WTC11 (cell line): ENCODE measurements at regions not wholly inside any gene's neighbourhood (a gene's known extent, or its start where the extent isn't known, plus 50 kb on each side); places are given as distances from the start of the nearest gene placed in this dataset.
A peak's percentile ranks its signal among the peaks of the same experiment; 100 is the strongest.

Experiments used
- ATAC-seq: fragments of 200-7000 bp; cut with Tn5 transposase; 2 replicates; pipeline ENCODE4 v1.10.0; 2021; ENCODE audit warnings: mild to moderate bottlenecking, moderate library complexity
- CTCF ChIA-PET: fragments of 300-600 bp; sonication (Branson Sonifier 250); formaldehyde crosslinking; loops from one replicate; lab custom pipeline; 2021; ENCODE audit warnings: antibody characterized with exemption; lab: Charles Lee
- POLR2A ChIA-PET: fragments of 350-600 bp; sonication (Branson Sonifier 250); formaldehyde crosslinking; loops from one replicate; lab custom pipeline; 2021; ENCODE audit warnings: antibody characterized with exemption; lab: Charles Lee
- DNase-seq: peaks from one replicate; pipeline ENCODE4 v3.0.0; 2021; ENCODE audit warnings: low spot score
- H3K27ac Mint-ChIP-seq: 2 replicates; pipeline ENCODE4 v1.8.0; 2021; ENCODE audit warnings: mixed read lengths
- H3K27me3 Mint-ChIP-seq: 2 replicates; pipeline ENCODE4 v1.8.0; 2021; ENCODE audit warnings: low read depth, mild to moderate bottlenecking, moderate library complexity, mixed read lengths
- H3K36me3 Mint-ChIP-seq: 2 replicates; pipeline ENCODE4 v1.8.0; 2021; ENCODE audit warnings: mixed read lengths
- H3K4me1 Mint-ChIP-seq: 2 replicates; pipeline ENCODE4 v1.8.0; 2022; ENCODE audit warnings: mixed read lengths
- H3K4me3 Mint-ChIP-seq: 2 replicates; pipeline ENCODE4 v1.8.0; 2021; ENCODE audit warnings: mild to moderate bottlenecking, moderate library complexity, mixed read lengths
- H3K9me3 Mint-ChIP-seq: 2 replicates; pipeline ENCODE4 v1.8.0; 2021; ENCODE audit warnings: mixed read lengths
- CBFB ChIP-seq: sonication (generic); formaldehyde crosslinking; IDR thresholded peaks from 2 replicates; pipeline ENCODE4 v1.8.1; 2022; ENCODE audit warnings: mild to moderate bottlenecking, low read depth, missing genetic modification reagents
- CREB1 ChIP-seq: sonication (generic); formaldehyde crosslinking; IDR thresholded peaks from 2 replicates; pipeline ENCODE4 v1.8.0; 2023; ENCODE audit warnings: mild to moderate bottlenecking, missing genetic modification reagents
- FOXJ3 ChIP-seq: sonication (generic); formaldehyde crosslinking; IDR thresholded peaks from 2 replicates; pipeline ENCODE4 v1.9.0; 2021; ENCODE audit warnings: missing genetic modification reagents, mild to moderate bottlenecking, borderline replicate concordance
- JUN ChIP-seq: sonication (generic); formaldehyde crosslinking; IDR thresholded peaks from 2 replicates; pipeline ENCODE4 v1.8.0; 2023; ENCODE audit warnings: mild to moderate bottlenecking, missing genetic modification reagents
- ZBTB21 ChIP-seq: sonication (generic); formaldehyde crosslinking; IDR thresholded peaks from 2 replicates; pipeline ENCODE4 v1.8.1; 2023; ENCODE audit warnings: mild to moderate bottlenecking, missing genetic modification reagents, borderline replicate concordance
- ZNF671 ChIP-seq: fragments of 250-450 bp; sonication (Bioruptor Pico); IDR thresholded peaks from 2 replicates; pipeline ENCODE4 v1.8.0; 2021; ENCODE audit warnings: mild to moderate bottlenecking
- TF ChIP-seq, protein P1 (sequence below): sonication (generic); formaldehyde crosslinking; IDR thresholded peaks from 2 replicates; pipeline ENCODE4 v1.8.0; 2023; ENCODE audit warnings: missing genetic modification reagents
- TF ChIP-seq, protein P2 (sequence below): fragments of 250-450 bp; sonication (Bioruptor Pico); IDR thresholded peaks from 2 replicates; pipeline ENCODE4 v1.8.0; 2021; ENCODE audit warnings: mild to moderate bottlenecking
- TF ChIP-seq, protein P3 (sequence below): sonication (generic); formaldehyde crosslinking; IDR thresholded peaks from 2 replicates; pipeline ENCODE4 v1.8.0; 2023; ENCODE audit warnings: mild to moderate bottlenecking, missing genetic modification reagents
- TF ChIP-seq, protein P4 (sequence below): sonication (generic); formaldehyde crosslinking; IDR thresholded peaks from 2 replicates; pipeline ENCODE4 v1.8.1; 2023; ENCODE audit warnings: mild to moderate bottlenecking, missing genetic modification reagents, moderate library complexity
- TF ChIP-seq, protein P5 (sequence below): fragments of 250-450 bp; sonication (Bioruptor Pico); IDR thresholded peaks from 2 replicates; pipeline ENCODE4 v1.9.0; 2021; ENCODE audit warnings: mild to moderate bottlenecking, borderline replicate concordance

DNA sequence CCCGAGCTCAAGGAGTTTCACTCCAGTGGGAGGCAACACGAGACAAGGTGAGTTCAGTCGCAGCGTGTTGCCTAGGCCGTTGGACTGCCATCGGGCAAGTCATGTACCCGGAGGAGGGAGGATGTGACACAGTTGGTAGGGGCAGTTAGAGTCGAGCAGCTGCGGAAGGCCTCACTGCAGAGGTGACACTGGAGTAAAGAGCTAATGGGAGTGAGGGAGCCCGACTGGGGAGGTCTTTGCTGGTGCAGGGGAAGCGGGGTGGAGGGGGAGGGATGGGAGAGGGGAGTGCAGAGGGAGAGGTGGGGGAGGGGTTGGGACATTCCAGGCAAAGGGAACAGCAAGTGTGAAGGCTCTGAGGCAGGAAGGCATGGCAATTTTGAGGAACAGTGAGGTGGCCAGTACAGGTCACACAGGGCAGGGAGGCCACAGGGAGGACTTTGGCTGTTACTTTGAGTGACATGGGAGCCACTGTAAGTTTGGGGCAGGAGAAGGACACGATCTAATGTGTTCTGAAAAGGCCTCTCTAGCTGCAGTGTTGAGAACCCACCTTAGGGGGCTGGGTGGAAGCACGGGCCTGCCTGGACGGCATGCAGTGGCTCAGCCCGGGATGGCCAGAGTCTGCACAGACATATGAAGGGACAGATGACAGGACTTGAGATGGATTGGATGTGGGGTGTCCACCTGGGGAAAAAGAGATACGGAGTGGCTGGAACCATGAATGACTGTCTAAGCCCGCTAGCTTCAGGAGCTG, 61.1 kb downstream of the KCNF1 start:
- Mint-ChIP-seq H3K27ac (no peak overlapping the region), H3K4me3 (no peak overlapping the region), H3K9me3 (peaks cover 8% of the 10 kb centered on the region), H3K27me3 (no peaks in the 10 kb centered on the region; the same call in 1 of the 2 replicates), H3K36me3 (no peaks in the 10 kb centered on the region), H3K4me1 (peaks cover 41% of the 10 kb centered on the region)
- POLR2A ChIA-PET, result interaction anchor here (1.4 kb wide), 1 partner anchor 140 kb away, joined by 3 read pairs; no protein-coding TSS in a partner anchor
- no peak for TF ChIP-seq CBFB
- TF ChIP-seq CREB1 (CRISPR knock-in tag), result no peak
- no peak for TF ChIP-seq JUN (CRISPR knock-in tag)
- TF ChIP-seq, protein P1, sequence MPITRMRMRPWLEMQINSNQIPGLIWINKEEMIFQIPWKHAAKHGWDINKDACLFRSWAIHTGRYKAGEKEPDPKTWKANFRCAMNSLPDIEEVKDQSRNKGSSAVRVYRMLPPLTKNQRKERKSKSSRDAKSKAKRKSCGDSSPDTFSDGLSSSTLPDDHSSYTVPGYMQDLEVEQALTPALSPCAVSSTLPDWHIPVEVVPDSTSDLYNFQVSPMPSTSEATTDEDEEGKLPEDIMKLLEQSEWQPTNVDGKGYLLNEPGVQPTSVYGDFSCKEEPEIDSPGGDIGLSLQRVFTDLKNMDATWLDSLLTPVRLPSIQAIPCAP (CRISPR knock-in tag), result no peak
- no peak for TF ChIP-seq FOXJ3 (CRISPR knock-in tag)
- TF ChIP-seq, protein P2, sequence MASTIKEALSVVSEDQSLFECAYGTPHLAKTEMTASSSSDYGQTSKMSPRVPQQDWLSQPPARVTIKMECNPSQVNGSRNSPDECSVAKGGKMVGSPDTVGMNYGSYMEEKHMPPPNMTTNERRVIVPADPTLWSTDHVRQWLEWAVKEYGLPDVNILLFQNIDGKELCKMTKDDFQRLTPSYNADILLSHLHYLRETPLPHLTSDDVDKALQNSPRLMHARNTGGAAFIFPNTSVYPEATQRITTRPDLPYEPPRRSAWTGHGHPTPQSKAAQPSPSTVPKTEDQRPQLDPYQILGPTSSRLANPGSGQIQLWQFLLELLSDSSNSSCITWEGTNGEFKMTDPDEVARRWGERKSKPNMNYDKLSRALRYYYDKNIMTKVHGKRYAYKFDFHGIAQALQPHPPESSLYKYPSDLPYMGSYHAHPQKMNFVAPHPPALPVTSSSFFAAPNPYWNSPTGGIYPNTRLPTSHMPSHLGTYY (CRISPR knock-in tag), result no peak
- no peak for TF ChIP-seq ZBTB21 (CRISPR knock-in tag)
- TF ChIP-seq, protein P3, sequence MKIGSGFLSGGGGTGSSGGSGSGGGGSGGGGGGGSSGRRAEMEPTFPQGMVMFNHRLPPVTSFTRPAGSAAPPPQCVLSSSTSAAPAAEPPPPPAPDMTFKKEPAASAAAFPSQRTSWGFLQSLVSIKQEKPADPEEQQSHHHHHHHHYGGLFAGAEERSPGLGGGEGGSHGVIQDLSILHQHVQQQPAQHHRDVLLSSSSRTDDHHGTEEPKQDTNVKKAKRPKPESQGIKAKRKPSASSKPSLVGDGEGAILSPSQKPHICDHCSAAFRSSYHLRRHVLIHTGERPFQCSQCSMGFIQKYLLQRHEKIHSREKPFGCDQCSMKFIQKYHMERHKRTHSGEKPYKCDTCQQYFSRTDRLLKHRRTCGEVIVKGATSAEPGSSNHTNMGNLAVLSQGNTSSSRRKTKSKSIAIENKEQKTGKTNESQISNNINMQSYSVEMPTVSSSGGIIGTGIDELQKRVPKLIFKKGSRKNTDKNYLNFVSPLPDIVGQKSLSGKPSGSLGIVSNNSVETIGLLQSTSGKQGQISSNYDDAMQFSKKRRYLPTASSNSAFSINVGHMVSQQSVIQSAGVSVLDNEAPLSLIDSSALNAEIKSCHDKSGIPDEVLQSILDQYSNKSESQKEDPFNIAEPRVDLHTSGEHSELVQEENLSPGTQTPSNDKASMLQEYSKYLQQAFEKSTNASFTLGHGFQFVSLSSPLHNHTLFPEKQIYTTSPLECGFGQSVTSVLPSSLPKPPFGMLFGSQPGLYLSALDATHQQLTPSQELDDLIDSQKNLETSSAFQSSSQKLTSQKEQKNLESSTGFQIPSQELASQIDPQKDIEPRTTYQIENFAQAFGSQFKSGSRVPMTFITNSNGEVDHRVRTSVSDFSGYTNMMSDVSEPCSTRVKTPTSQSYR (CRISPR knock-in tag), result no peak
- TF ChIP-seq, protein P4, sequence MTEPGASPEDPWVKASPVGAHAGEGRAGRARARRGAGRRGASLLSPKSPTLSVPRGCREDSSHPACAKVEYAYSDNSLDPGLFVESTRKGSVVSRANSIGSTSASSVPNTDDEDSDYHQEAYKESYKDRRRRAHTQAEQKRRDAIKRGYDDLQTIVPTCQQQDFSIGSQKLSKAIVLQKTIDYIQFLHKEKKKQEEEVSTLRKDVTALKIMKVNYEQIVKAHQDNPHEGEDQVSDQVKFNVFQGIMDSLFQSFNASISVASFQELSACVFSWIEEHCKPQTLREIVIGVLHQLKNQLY, result no peak
- DNase-seq, result no peak
- peak; percentile 36; the same call in 1 of the 2 replicates for ATAC-seq
- CTCF ChIA-PET, result interaction anchor here (0.8 to 2.0 kb wide), 7 partner anchors 11 to 140 kb away, joined by 3 to 8 read pairs (median 4); partner anchors contain the start of gene KCNF1

DNA sequence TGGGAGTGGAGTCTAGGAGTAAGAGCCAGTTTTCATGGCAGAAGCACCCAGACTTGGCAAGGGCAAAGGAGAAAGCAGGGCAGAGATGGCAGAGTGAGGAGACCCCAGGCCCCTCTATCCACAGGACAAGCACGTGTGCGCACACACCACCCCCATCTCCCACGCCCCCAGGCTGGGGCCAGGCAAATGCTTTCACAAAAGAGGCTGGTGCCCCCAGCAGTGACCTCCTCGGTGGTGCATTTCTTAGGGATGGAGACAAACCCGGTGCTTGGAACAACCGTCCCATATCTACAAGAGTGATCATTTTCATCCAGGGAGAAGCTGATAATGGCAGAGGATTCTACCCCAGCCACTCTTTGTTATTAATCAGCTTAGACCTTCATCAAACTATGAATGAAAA, 62.0 kb downstream of the KCNF1 start:
- POLR2A ChIA-PET, result no interaction called here
- peaks cover 8% of the 10 kb centered on the region for H3K9me3 Mint-ChIP-seq
- no peak for DNase-seq
- no peaks in the 10 kb centered on the region for H3K27me3 Mint-ChIP-seq
- TF ChIP-seq ZNF671 (no peak), CBFB (no peak), FOXJ3 (CRISPR knock-in tag) (no peak)
- TF ChIP-seq, protein P5, sequence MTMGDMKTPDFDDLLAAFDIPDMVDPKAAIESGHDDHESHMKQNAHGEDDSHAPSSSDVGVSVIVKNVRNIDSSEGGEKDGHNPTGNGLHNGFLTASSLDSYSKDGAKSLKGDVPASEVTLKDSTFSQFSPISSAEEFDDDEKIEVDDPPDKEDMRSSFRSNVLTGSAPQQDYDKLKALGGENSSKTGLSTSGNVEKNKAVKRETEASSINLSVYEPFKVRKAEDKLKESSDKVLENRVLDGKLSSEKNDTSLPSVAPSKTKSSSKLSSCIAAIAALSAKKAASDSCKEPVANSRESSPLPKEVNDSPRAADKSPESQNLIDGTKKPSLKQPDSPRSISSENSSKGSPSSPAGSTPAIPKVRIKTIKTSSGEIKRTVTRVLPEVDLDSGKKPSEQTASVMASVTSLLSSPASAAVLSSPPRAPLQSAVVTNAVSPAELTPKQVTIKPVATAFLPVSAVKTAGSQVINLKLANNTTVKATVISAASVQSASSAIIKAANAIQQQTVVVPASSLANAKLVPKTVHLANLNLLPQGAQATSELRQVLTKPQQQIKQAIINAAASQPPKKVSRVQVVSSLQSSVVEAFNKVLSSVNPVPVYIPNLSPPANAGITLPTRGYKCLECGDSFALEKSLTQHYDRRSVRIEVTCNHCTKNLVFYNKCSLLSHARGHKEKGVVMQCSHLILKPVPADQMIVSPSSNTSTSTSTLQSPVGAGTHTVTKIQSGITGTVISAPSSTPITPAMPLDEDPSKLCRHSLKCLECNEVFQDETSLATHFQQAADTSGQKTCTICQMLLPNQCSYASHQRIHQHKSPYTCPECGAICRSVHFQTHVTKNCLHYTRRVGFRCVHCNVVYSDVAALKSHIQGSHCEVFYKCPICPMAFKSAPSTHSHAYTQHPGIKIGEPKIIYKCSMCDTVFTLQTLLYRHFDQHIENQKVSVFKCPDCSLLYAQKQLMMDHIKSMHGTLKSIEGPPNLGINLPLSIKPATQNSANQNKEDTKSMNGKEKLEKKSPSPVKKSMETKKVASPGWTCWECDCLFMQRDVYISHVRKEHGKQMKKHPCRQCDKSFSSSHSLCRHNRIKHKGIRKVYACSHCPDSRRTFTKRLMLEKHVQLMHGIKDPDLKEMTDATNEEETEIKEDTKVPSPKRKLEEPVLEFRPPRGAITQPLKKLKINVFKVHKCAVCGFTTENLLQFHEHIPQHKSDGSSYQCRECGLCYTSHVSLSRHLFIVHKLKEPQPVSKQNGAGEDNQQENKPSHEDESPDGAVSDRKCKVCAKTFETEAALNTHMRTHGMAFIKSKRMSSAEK (CRISPR knock-in tag), result no peak
- TF ChIP-seq, all 79 proteins: peak for 0
- CTCF ChIA-PET, result interaction anchor here (0.6 to 1.6 kb wide), 4 partner anchors 57 to 150 kb away, joined by 3 to 4 read pairs (median 4); no protein-coding TSS in a partner anchor
- H3K27ac Mint-ChIP-seq, result no peak overlapping the region
- no peak overlapping the region for H3K4me3 Mint-ChIP-seq
- ATAC-seq, result no peak
- no peaks in the 10 kb centered on the region for H3K36me3 Mint-ChIP-seq
- H3K4me1 Mint-ChIP-seq, result peaks cover 47% of the 10 kb centered on the region
